AG04450 (cell line): ENCODE measurements at regions not wholly inside any gene's neighbourhood (a gene's known extent, or its start where the extent isn't known, plus 50 kb on each side); places are given as distances from the start of the nearest gene placed in this dataset.

Source experiments
- CTCF ChIA-PET: fragments of 300-600, 350-600 bp; formaldehyde crosslinking; extraction: SDS; loops from one replicate; lab custom pipeline; 2022; ENCODE audit warnings: antibody characterized with exemption, inconsistent platforms; lab: Charles Lee
- POLR2A ChIA-PET: fragments of 350-600 bp; formaldehyde crosslinking; extraction: SDS; loops from one replicate; lab custom pipeline; 2021; ENCODE audit warnings: antibody characterized with exemption, inconsistent platforms; lab: Yijun Ruan, JAX
- DNase-seq: peaks from one replicate; pipeline ENCODE4 v3.0.0-alpha.2; 2011; ENCODE audit warnings: low read depth, low spot score
- H3K27ac ChIP-seq: one replicate; pipeline ENCODE4 v1.5.1; 2012; ENCODE audit warnings: low read depth, low read length, control low read depth
- H3K27me3 ChIP-seq: one replicate; pipeline ENCODE4 v1.6.0; 2012; ENCODE audit warnings: low read length; ENCODE audit not compliant: control insufficient read depth, insufficient read depth
- H3K4me3 ChIP-seq: 2 replicates; pipeline ENCODE4 v1.5.1; 2011; ENCODE audit warnings: mild to moderate bottlenecking, low read depth, low read length, control low read depth
- H3K9me3 ChIP-seq: 2 replicates; pipeline ENCODE4 v1.5.1; 2012; ENCODE audit warnings: low read length; ENCODE audit not compliant: control insufficient read depth, insufficient read depth
- TF ChIP-seq, protein P1 (sequence below): IDR thresholded peaks from 2 replicates; pipeline ENCODE4 v1.5.1; 2011; ENCODE audit warnings: low read depth, low read length, control low read depth, inconsistent platforms

GRCh38 chr3:159030138-159030670, 228.3 kb downstream of the MFSD1 start:
- no peaks in the 10 kb centered on the region for H3K27me3 ChIP-seq
- TF ChIP-seq, protein P1, sequence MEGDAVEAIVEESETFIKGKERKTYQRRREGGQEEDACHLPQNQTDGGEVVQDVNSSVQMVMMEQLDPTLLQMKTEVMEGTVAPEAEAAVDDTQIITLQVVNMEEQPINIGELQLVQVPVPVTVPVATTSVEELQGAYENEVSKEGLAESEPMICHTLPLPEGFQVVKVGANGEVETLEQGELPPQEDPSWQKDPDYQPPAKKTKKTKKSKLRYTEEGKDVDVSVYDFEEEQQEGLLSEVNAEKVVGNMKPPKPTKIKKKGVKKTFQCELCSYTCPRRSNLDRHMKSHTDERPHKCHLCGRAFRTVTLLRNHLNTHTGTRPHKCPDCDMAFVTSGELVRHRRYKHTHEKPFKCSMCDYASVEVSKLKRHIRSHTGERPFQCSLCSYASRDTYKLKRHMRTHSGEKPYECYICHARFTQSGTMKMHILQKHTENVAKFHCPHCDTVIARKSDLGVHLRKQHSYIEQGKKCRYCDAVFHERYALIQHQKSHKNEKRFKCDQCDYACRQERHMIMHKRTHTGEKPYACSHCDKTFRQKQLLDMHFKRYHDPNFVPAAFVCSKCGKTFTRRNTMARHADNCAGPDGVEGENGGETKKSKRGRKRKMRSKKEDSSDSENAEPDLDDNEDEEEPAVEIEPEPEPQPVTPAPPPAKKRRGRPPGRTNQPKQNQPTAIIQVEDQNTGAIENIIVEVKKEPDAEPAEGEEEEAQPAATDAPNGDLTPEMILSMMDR: no peak
- H3K4me3 ChIP-seq: no peak overlapping the region
- DNase-seq: no peak
- POLR2A ChIA-PET: no interaction called here
- no peak overlapping the region for H3K27ac ChIP-seq
- CTCF ChIA-PET: no interaction called here
- H3K9me3 ChIP-seq: peaks cover 2% of the 10 kb centered on the region; the same call in 1 of the 2 replicates

GRCh38 chr3:159030886-159031679, 229.2 kb downstream of the MFSD1 start:
- peaks cover 2% of the 10 kb centered on the region; the same call in 1 of the 2 replicates for H3K9me3 ChIP-seq
- H3K4me3 ChIP-seq: no peak overlapping the region
- POLR2A ChIA-PET: no interaction called here
- CTCF ChIA-PET: no interaction called here
- TF ChIP-seq, protein P1: no peak
- no peaks in the 10 kb centered on the region for H3K27me3 ChIP-seq
- DNase-seq: no peak
- H3K27ac ChIP-seq: no peak overlapping the region

- no peak overlapping the region for H3K4me3 ChIP-seq
- ChIA-PET POLR2A (no interaction called here), CTCF (interaction anchor here (1.0 kb wide), 1 partner anchor 115 kb away, joined by 3 read pairs; no protein-coding TSS in a partner anchor)
- H3K27ac ChIP-seq: no peak overlapping the region
- DNase-seq: no peak
- no peaks in the 10 kb centered on the region for H3K9me3 ChIP-seq
- no peaks in the 10 kb centered on the region for H3K27me3 ChIP-seq
- TF ChIP-seq, protein P1: no peak
These were observed 230.5 kb downstream of the MFSD1 start for GRCh38 chr3:159032311-159032710.

- no peak for DNase-seq
- no peaks in the 10 kb centered on the region for H3K27me3 ChIP-seq
- ChIA-PET CTCF (no interaction called here), POLR2A (no interaction called here)
- no peak overlapping the region for H3K27ac ChIP-seq
- no peaks in the 10 kb centered on the region for H3K9me3 ChIP-seq
- TF ChIP-seq, protein P1: no peak
- H3K4me3 ChIP-seq: no peak overlapping the region
These were observed 236.6 kb downstream of the MFSD1 start for GRCh38 chr3:159038405-159038804.

DNA sequence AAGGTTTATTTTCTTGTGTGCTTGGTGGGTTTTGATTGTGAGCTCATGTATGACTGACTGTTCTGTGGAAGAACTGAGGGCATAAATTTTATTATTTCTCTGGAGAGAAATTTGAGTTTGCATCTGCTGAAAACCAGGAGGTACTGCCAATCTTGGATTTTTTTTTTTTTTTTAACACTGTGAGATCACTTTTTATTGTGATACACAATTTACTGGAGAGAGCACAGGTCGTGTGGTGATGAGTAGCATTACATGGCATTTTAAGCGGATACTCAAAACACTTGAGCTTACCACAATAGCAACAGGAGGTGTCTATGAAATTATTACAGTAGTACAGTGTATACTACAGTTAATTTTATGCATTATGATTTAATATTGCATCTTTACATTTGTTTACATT, 237.4 kb downstream of the MFSD1 start:
- TF ChIP-seq, protein P1: no peak
- ChIA-PET POLR2A (no interaction called here), CTCF (interaction anchor here (0.8 kb wide), 1 partner anchor 122 kb away, joined by 4 read pairs; no protein-coding TSS in a partner anchor)
- Histone ChIP-seq H3K4me3 (no peak overlapping the region), H3K9me3 (no peaks in the 10 kb centered on the region), H3K27me3 (no peaks in the 10 kb centered on the region), H3K27ac (no peak overlapping the region)
- DNase-seq: no peak
